Neutrophil (primary cell): ENCODE measurements at regions not wholly inside any gene's neighbourhood (a gene's known extent, or its start where the extent isn't known, plus 50 kb on each side); places are given as distances from the start of the nearest gene placed in this dataset.

Experiments
- H3K27ac ChIP-seq: fragments of 200-600 bp; sonication (generic); 2 replicates; pipeline ENCODE4 v1.5.1; 2016; ENCODE audit warnings: mild to moderate bottlenecking, moderate library complexity
- H3K27me3 ChIP-seq: fragments of 200-600 bp; sonication (generic); 2 replicates; pipeline ENCODE4 v1.6.0; 2016; ENCODE audit warnings: mild to moderate bottlenecking
- H3K36me3 ChIP-seq: fragments of 200-600 bp; sonication (generic); 2 replicates; pipeline ENCODE4 v1.5.1; 2017
- H3K4me1 ChIP-seq, 2 experiments: fragments of 200-600 bp in 1 of 2; sonication (generic) in 1 of 2; 1 replicate in 1 of 2; 2 replicates in 1 of 2; pipeline versions ENCODE4 v1.5.1 to v1.6.1; 2013 to 2016; ENCODE audit warnings: low read depth in 1 of 2, low read length in 1 of 2, mild to moderate bottlenecking in 1 of 2, moderate library complexity in 1 of 2; ENCODE audit not compliant: control insufficient read depth in 1 of 2, insufficient read depth in 1 of 2
- H3K4me3 ChIP-seq, 2 experiments: fragments of 200-600 bp in 1 of 2; sonication (generic) in 1 of 2; 1 replicate in 1 of 2; 2 replicates in 1 of 2; pipeline ENCODE4 v1.5.1; 2013 to 2016; ENCODE audit warnings: low read depth in 1 of 2, low read length in 1 of 2, mild to moderate bottlenecking in 1 of 2, moderate library complexity in 1 of 2
- H3K9me3 ChIP-seq: fragments of 200-600 bp; sonication (generic); 2 replicates; pipeline ENCODE4 v1.5.1; 2016
- CTCF ChIP-seq: fragments of 200-600 bp; sonication (generic); IDR thresholded peaks from 2 replicates; pipeline ENCODE4 v1.5.1; 2016; ENCODE audit warnings: antibody characterized with exemption

GRCh38 chr19:30076101-30076551 lies 134.1 kb downstream of the URI1 start:
- Histone ChIP-seq H3K9me3 (no peaks in the 10 kb centered on the region), H3K4me3 (no peak overlapping the region), H3K27ac (no peak overlapping the region), H3K36me3 (no peaks in the 10 kb centered on the region), H3K4me1 (no peaks in the 10 kb centered on the region), H3K27me3 (no peaks in the 10 kb centered on the region)
- TF ChIP-seq CTCF = no peak

GRCh38 chr19:30076751-30077670 lies 135.0 kb downstream of the URI1 start:
- no peaks in the 10 kb centered on the region for H3K4me1 ChIP-seq
- no peak overlapping the region for H3K4me3 ChIP-seq
- H3K27me3 ChIP-seq = no peaks in the 10 kb centered on the region
- no peak overlapping the region for H3K27ac ChIP-seq
- H3K36me3 ChIP-seq = no peaks in the 10 kb centered on the region
- TF ChIP-seq CTCF = no peak
- no peaks in the 10 kb centered on the region for H3K9me3 ChIP-seq

GRCh38 chr19:30077851-30078355 lies 135.9 kb downstream of the URI1 start:
- Histone ChIP-seq H3K27ac (no peak overlapping the region), H3K4me3 (no peak overlapping the region), H3K9me3 (no peaks in the 10 kb centered on the region), H3K27me3 (no peaks in the 10 kb centered on the region), H3K4me1 (no peaks in the 10 kb centered on the region), H3K36me3 (no peaks in the 10 kb centered on the region)
- no peak for TF ChIP-seq CTCF

- Histone ChIP-seq H3K36me3 (no peaks in the 10 kb centered on the region), H3K27me3 (no peaks in the 10 kb centered on the region), H3K4me3 (no peak overlapping the region), H3K4me1 (no peaks in the 10 kb centered on the region), H3K27ac (no peak overlapping the region), H3K9me3 (no peaks in the 10 kb centered on the region)
- no peak for TF ChIP-seq CTCF
Measured at GRCh38 chr19:30078381-30078910, 136.4 kb downstream of the URI1 start.

- no peaks in the 10 kb centered on the region for H3K4me1 ChIP-seq
- H3K9me3 ChIP-seq = no peaks in the 10 kb centered on the region
- H3K27me3 ChIP-seq = no peaks in the 10 kb centered on the region
- H3K4me3 ChIP-seq = no peak overlapping the region
- H3K36me3 ChIP-seq = no peaks in the 10 kb centered on the region
- no peak for TF ChIP-seq CTCF
- no peak overlapping the region for H3K27ac ChIP-seq
Measured at GRCh38 chr19:30079200-30079599, 137.2 kb downstream of the URI1 start.
